CD4-positive, alpha-beta T cell treated with Interferon gamma for 1 hour (primary cell): ENCODE measurements at regions not wholly inside any gene's neighbourhood (a gene's known extent, or its start where the extent isn't known, plus 50 kb on each side); places are given as distances from the start of the nearest gene placed in this dataset.
"Not testable (repeated sequence)": the region's sequence is repeated elsewhere in the genome, so short reads cannot be mapped to it uniquely, and the experiment has no call there.

Source experiments
- DNase-seq: peaks from one replicate; pipeline ENCODE4 v3.0.0-alpha.2; 2020

DNA sequence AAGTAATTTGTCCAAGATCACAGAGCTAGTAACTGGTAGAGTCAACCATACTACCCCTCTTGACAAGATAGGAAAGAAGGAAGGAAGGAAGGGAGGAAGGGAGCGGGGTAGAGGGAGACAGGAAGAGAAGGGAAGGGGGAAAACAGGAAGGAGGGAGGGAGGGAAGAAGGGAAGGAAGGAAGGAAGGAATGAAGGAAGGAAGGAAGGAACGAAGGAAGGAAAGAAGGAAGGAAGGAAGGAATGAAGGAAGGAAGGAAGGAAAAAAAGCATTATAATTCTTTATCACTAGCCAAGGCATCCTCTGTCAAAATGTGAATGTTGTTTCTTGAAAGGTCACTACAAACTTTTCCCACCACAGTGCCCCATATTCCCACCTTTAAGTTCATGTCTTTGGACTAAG, 223.6 kb downstream of the SHQ1 start:
- no peak for DNase-seq

DNA sequence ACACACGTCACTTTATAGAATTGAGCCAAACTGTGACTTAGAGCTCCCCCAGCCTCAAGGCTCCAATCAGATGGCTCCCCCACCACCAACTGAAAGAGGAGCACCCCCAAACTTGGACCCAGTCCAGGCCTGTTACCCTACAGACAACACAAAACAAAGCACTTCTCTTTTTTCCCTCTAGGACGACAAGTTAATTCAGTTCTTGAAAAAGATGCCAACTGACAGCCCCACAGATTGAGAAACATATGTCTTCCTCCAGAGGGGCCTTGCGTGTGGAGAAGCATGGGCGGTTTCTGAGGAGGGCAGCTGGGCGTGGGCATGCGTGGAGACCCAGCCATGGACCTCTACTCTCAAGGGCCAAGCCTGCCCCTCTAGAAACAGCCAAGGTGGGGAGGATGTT, 229.5 kb downstream of the SHQ1 start:
- DNase-seq: no peak

DNA sequence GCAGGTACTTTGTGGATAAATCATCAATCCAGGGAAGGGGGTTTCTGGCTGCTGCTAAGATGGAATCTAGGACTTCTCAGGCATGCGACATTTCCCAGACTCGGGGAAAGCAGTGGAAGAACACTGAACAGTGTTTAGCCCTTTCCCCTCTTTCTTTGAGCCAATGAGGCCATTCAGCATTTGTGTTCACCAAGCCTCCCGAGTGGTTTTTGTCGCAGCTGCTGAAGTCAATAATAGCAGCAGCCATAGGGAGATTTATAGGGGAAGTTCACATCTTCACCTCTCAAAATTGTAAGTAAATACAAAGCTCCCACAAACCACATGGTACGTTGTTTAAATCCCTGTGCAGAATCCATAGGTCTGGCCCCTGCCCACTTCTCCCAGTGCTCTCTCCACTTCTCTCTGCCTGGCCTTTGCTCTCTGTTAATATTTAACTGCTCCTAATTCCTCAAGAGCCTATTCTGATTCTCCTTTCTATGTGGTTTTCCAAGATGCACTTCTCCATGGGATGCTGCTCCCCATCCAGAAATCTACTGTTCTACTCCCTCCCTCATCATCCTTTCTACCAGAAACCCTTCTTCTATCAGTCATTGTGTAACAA, 230.7 kb downstream of the SHQ1 start:
- no peak for DNase-seq

DNA sequence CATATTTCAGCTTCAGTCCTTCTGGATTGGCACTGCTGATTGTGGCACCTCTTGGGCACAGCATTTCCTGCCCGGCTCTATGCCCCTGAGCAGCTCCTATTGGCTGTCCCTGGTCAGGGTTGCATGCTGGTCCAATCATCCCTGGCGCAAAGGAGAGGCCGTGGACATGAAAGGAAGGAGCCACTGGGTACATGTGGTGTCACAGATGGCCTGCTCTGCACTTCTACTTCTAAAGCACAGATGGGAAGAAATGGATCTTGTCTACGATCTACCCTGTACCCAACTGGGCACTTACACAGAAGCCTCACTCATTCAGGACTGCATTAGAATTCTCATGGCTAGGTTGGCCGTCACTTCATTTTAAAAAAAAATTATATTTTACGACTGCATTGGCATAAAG, 232.5 kb downstream of the SHQ1 start:
- no peak for DNase-seq

DNA sequence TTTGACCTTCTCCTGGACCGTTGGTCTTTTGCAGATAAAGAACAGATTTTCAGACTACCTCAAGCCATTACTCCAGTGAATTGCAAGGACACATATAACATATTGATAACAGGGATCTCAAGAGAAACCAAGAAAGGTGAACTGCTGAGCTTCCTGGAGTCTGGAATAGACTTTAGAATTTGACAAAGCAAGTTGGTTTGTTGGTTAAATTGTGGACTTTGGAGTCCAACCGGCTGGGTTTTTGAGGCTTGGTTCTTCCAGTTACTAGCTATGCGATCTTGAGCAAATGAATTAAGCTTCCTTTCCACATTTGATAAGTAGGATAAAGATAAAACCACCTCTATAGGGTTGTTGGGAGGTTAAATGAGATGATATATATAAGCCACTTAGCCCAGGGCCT, 233.1 kb downstream of the SHQ1 start:
- no peak for DNase-seq

DNA sequence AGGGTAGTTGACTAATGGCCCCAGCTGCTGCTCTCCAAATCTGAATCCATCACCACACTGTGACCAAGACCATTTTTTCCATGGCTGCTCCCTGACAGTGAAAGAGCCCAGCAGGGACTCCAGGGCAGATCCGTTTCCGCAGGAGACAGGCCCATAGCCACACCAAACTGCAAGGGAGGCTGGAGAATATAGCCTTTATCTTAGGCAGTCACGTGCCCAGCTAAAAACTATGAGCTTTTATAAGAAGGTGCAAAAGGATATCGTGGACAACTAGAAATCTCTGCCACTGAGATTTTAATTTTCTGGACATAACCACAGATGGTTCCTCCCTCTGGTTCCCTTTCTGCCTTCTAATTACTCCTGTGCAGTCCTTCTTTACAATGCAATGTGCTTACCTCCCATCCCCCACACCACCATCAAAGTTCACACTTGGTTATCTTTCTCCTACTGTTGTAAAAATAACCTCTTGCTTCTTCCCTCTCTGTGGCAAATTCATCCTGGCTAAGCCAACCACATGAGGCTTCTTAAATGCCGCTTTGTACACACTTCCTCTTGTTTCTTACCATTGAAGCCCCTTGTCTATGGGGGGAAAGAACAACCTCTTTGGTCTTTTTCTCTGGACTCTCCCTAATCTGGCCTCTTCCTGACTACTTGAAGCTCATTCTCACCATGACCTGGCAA, 233.7 kb downstream of the SHQ1 start:
- DNase-seq: no peak

DNA sequence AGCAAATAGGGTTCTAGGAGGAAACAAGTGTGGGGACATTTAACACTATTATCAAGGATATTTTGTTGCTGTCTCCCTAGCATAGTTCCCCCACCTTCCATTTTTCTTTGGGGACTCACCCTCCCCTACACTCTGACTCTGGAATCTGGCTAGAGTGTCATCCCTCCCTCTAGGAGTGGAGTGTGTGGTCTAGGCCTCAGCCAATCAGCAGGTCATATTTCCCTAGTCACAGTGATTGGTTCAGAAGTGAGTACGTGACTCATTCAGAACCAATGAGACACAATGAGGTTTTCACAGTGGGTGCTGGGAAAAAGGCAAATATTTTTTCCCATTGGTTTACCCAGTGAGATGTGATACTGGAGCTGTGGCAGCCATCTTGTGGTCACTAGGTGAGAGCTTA, 234.4 kb downstream of the SHQ1 start:
- DNase-seq: no peak

DNA sequence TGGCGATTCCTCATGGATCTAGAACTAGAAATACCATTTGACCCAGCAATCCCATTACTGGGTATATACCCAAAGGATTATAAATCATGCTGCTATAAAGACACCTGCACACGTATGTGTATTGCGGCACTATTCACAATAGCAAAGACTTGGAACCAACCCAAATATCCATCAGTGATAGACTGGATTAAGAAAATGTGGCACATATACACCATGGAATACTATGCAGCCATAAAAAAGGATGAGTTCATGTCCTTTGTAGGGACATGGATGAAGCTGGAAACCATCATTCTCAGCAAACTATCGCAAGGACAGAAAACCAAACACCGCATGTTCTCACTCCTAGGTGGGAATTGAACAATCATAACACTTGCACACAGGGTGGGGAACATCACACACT, 239.1 kb downstream of the SHQ1 start:
- DNase-seq: not testable (repeated sequence)

DNA sequence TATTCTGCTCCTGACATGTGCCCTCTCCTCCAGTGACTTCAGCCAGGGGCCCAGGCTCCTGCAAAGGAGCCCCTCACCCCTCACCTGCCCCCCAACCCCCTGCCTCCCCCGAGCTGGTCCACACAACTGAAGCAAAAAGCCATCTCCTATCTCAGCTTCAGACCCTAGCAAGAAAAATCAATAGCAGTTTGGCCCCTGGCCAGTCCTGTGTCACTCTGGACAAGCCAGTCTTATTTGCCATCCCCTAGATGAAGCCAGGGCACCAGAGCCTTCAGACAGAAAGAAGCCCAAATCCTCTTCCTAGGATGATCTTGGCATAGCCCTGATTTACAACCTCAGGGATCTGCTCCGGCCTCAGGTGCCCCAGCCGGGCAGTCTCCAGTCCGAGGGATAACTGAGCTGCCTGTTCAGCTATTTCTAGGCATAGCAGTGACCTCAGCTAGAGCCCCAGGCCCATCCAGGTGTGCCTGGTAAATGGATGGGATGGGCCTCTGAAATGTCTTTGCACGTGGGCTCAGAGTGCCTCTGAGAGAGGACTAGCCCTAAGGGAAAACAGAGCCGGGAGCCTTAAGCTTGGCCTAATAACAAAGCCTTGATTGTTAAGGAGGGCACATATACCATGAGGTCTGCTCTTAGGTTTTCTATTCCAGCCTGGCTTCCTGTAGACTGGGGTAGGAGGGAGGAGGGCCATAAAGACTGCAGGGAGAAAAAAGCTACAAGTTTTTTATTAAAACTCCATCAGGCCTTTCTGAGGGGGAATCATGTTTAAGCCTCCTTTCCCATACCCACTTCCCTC, 242.0 kb downstream of the SHQ1 start:
- no peak for DNase-seq

DNA sequence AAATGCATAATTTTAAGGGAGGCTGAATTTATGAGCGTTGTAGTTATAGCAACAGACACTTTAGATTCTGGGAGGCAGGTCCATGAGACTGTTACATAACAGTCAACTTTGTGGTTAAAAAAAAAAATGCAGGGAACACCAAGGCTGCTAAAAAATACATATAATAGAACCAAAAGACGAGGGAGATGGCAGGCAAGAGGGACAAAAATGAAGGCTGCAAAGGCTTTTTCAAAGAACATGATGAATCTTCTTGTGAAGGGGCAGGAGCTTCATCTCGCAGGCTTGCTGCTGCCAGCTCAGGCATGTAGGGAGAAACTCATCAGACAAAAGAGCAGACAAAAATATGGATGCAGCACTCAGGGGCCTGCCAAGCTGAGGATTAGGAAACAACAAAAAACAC, 243.9 kb downstream of the SHQ1 start:
- DNase-seq: no peak

DNA sequence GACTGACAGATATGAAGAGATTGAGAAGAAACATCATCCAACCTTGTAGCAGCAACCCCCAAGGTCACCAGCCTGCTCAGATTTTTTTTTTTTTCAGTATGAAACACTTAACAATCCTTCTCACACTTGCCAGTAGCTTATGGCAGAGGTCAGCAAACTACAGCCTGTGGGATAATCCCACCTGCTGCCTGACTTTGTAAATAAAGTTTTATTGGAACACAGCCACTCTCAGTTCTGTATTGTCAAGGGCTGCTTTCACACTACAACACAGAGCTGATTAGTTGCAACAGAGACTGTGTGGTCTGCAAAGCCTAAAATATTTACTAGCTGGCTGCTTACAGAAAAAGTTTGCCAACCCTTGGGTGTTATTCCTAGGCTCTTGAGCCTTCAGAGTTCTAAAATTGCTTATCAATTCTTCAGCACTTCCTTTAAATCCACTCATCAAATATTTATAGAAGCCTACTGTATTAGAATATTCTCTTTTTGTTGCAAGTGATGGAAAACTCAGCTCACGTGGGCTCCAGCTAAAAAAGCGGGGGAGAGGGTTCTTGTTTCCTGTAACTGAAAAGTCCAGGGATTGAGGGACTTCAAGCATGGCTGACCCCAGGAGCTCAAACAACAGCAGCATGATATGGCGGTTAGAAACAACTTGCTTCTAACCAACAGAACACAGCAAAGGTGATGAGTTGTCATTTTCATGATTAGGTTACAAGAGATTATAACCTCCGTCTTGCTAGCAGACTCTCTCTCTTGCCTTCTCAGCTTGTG, 246.1 kb downstream of the SHQ1 start:
- no peak for DNase-seq

DNA sequence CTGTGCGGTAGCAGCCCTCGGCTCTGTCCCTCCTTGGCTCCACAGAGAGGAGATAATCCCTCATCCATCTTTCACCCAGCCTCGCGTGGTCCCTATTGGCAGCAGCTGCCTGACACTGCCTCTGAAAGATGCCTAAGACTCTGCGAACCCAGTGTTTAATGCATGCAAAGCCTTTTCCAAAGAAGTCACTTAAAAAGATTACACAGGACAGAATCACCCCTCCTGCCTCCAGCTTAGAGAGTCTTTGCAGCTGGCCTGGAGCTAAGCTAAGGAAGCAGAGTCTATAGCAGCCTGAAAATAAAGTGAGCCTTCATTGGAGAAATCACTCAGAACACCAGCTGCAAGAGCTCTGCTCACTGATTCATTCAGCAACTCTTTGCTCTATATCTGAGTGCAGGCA, 247.2 kb downstream of the SHQ1 start:
- no peak for DNase-seq

DNA sequence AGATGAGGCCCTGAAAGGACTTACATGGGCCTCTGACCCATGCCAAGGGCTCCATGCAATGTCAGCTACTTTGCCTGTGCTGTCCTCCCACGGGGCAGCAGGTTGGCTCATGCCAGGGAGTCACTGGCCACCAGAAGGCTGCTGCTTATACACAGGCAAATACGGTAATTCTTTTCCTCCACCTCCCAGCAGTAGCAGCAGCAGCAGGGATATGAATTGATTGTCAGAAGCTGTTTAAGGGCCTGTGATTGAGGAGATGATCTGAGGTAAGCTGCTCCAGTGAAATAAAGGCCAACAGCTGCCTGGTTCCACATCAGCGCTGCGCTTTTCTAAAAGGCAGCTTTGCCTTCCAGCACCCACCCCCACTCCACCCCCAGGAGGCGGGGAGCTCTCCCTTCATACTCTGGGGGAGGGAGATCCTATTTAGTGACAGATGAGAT, 250.5 kb downstream of the SHQ1 start:
- DNase-seq: no peak

DNA sequence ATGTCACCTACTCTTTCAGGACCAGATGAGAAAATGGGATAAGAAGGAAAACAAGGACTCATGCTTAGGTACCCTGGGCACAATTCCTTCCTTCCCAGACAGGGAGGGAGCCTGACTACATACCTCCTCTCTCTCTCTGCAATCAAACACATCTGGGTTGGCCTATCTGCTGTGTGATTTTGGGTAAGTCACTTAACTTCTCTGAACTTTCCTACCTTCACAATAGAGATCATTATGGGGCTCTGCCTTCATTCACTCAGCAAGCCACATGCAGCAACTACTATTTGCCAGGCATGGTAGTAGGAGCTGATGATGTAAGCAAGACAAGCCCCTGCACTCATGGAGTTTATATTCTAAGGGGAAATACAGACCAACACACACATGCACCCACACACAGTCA, 251.2 kb downstream of the SHQ1 start:
- no peak for DNase-seq

DNA sequence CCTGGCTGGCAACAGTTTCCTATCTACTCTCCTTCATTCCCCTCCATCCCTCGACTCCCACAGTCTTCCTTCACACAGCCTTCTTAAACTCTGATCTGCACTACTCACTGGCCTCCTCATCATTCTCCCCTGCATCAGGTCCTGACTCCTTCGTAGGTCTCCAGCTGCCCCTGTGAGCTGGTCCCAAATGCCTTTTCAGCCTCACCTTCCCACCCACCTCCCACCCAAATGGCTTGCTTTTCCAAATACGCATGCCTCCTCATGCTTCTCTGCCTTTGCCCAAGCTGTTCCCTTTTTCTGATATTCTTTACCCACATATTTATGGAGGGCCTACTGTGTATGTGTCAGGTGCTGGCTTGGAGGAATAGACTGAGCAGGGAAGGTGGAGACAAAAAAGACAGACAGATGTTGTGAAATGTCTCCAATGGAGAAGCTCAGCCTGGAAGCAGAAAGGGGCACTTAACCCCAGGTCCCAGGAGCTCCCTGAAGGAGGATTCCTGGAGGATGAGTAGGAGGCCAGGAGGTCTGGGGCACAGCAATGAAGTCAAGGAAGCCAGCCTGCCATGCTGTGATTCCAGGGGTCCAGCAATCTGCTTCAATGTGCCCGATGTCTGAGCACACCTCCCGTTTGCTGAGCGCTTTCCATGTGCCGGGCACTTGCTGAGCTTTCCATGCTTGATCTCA, 252.2 kb downstream of the SHQ1 start:
- DNase-seq: no peak

DNA sequence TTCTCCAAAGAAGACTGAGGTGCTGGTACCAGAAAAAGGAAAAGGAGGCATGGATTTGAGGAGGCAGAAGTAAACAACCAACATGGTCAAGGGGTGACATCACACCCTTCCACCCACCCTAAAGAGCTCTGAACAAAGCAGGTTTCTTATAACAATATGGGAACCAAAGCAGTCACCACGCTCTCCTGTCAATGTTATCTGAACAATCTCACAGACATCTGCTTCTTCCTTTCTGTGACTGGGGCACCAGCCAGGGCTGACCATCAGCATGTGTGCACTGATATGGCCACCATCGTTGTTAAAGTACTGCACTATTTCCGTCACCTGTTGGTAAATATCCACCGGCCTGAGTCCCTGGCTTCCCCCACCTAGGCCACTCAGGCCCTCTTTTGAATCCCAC, 252.9 kb downstream of the SHQ1 start:
- no peak for DNase-seq

DNA sequence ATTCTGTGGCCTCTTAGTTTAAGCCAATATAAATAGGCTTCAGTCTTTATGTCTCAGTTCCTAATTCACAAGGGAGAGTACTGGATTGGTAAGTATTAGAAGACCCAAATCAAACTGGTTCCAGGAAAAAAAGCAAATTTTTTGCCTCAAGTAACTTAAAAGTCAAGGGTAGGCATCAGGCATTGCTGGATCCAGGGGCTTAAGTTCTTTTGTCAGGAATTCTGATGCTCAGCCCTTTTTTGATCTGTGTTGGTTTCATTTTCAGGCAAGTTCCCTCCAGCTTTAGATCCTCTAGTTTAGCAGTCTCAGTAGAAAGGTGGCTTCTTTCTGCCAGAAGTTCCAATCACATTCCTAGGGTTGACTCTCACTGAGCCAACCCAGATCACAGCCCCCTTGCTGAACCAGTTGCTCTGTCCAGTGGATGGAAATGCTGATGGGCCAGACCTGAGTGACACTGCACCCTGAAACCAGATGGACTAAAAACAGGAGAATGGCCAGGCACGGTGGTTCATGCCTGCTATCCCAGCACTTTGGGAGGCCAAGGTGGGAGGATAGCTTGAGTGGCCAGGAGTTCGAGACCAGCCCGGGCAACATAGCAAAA, 253.5 kb downstream of the SHQ1 start:
- no peak for DNase-seq

DNA sequence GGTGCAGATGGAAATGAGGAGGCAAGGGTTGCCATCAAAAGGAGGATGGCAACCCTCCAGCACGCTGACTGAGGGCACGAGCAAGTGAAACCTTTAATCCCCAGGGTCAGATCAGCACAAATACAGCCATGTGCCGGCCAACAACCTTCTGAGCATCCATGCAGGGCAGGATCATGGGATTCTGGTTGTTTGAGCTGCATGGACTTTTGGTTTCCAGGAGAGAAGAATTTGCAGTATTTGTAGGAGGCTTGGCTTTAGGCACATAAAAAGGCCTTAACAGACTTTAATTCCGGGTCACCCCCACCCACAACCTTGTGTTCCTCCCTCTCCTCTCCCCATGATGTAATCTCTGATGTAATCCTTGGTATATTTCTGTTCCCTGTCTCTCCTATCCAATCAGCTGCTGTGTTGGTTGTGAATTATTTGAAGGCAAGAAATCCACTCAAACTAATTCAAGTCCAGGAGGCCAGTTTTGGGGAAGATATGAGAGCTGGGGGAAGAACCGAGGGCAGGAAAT, 254.3 kb downstream of the SHQ1 start:
- DNase-seq: no peak

DNA sequence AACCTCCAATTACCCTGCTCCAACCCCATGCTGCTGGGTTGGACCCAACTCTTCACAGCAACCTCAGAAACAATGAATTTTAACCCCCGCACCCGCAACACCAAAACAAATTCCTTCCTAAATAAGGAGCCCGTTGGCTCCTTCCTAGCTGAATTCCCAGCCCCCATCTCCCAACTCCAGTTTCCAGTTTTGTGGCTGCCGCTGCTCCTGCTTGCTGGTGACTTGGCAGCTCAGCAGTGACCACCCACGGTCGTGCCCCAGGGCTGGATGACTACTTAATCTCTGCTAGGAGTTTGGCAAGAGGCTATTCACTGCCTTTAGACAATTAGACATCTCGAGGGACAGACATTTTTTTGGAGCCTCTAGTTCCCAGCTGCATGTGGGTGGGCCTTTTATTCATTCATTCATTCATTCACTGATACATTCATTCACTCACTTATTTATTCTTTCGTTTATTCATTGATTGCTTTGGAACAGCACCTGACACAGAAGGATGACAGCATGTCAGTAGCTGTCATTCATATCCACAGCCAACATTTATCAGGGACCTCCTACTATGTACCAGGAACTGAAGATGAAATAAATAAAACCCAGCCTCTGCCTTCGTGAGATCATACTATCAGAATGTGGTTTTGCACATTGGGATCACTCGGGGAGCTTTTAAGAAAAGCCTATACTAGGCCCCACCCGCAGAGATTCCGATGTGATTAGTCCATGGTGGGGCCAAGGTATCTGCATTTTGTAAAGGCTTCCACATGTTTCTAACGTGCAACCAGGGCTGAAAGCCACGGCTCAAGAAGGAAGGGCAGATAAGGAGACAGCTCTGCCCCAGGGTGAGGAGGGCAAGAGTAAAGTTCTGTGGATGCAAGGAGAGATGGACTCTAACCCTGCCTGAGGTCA, 256.5 kb downstream of the SHQ1 start:
- no peak for DNase-seq

DNA sequence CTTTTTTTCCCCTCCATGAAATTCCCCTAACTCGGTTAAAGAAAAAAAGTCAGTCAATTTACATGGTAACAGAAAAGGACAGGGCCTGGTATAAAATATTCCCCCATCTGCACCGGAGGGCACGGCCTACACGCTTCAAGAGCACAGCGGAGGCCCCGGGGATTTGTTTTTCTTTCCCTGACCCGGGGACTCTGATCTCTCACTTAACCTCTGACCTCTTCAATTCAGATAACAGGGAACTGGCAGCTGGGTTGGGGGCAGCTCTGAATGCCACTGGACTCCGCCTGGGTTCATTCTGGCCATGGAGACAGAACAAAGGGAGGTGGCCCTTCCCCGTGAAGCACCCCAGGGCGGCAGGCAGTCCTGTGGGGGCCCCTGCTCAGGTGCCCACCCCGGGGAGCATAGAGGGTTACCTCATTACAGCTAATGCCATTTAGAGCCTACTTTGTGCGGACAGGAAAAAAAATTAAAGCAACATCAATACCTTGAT, 257.5 kb downstream of the SHQ1 start:
- no peak for DNase-seq

DNA sequence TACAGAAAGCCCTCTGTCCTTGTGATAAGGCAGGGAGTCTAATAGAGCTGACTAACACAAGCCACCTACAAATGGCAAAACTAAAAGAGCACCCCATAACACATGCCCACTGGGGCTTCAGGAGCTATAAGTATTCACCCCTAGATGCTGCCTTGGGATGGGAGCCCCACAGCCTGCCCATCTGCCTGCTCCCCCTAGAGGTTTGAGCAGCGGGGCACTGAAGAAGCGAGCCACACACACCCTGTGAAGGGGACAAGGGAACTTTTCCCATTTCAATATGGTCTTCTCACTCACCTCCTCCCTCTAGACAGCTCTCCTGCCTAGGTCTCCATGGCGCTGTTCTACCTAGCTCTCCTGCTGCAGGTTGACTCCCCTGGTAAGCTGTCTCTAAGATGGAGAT, 261.0 kb downstream of the SHQ1 start:
- DNase-seq: no peak
